ENCODE measurements at regions not wholly inside any gene's neighbourhood (a gene's known extent, or its start where the extent isn't known, plus 50 kb on each side); places are given as distances from the start of the nearest gene placed in this dataset.

DNA sequence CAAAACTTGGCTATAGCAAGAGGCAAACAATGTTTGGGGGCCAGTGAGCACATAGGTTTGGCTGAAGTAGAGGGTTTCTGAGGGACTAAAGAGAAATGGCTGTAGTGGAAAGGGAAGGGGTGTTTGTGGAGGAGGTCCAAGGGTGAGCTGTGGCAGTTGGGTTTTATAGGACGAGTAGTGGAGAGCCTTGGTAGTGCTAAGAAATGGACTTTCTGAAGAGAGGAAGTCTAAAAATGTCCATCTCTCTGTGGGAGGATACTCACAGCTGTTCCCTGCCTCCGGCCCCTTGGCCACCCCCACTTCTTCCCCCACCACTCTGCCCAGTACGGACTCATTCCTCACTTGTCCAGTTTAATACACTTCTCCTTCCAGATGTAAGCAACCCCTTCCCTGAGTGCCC is 64.3 kb downstream of the ZNF22 start:
- Histone ChIP-seq H3K27ac (ENCODE audit: extremely low read depth, low read depth, low read length) (no peak overlapping the region), H3K4me3 (ENCODE audit: low read depth, low read length) (no peak overlapping the region), H3K9me3 (ENCODE audit: control insufficient read depth, insufficient read depth, low read depth, low read length) (no peaks in the 10 kb centered on the region), H3K36me3 (ENCODE audit: control insufficient read depth in 2 of 2, insufficient read depth in 1 of 2, low read length in 2 of 2) (no peaks in the 10 kb centered on the region), H3K4me1 (ENCODE audit: control insufficient read depth, insufficient read depth, low read length) (no peaks in the 10 kb centered on the region)
- TF ChIP-seq, protein P1, sequence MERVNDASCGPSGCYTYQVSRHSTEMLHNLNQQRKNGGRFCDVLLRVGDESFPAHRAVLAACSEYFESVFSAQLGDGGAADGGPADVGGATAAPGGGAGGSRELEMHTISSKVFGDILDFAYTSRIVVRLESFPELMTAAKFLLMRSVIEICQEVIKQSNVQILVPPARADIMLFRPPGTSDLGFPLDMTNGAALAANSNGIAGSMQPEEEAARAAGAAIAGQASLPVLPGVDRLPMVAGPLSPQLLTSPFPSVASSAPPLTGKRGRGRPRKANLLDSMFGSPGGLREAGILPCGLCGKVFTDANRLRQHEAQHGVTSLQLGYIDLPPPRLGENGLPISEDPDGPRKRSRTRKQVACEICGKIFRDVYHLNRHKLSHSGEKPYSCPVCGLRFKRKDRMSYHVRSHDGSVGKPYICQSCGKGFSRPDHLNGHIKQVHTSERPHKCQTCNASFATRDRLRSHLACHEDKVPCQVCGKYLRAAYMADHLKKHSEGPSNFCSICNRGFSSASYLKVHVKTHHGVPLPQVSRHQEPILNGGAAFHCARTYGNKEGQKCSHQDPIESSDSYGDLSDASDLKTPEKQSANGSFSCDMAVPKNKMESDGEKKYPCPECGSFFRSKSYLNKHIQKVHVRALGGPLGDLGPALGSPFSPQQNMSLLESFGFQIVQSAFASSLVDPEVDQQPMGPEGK (tag by site-specific recombination; IDR thresholded peaks at IDR 0.05): no peak
- no peak for TF ChIP-seq ZNF792 (tag by site-specific recombination; IDR thresholded peaks at IDR 0.05)
- TF ChIP-seq, protein P2, sequence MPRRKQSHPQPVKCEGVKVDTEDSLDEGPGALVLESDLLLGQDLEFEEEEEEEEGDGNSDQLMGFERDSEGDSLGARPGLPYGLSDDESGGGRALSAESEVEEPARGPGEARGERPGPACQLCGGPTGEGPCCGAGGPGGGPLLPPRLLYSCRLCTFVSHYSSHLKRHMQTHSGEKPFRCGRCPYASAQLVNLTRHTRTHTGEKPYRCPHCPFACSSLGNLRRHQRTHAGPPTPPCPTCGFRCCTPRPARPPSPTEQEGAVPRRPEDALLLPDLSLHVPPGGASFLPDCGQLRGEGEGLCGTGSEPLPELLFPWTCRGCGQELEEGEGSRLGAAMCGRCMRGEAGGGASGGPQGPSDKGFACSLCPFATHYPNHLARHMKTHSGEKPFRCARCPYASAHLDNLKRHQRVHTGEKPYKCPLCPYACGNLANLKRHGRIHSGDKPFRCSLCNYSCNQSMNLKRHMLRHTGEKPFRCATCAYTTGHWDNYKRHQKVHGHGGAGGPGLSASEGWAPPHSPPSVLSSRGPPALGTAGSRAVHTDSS (tag by site-specific recombination; IDR thresholded peaks at IDR 0.05): no peak
- TF ChIP-seq ZNF394 (tag by site-specific recombination; IDR thresholded peaks at IDR 0.05; ENCODE audit: borderline replicate concordance): no peak
- TF ChIP-seq ZNF391 (tag by site-specific recombination; IDR thresholded peaks at IDR 0.05; ENCODE audit: borderline replicate concordance, low read depth): no peak
- TF ChIP-seq ZSCAN16 (tag by site-specific recombination; IDR thresholded peaks at IDR 0.05): no peak
- TF ChIP-seq, protein P3, sequence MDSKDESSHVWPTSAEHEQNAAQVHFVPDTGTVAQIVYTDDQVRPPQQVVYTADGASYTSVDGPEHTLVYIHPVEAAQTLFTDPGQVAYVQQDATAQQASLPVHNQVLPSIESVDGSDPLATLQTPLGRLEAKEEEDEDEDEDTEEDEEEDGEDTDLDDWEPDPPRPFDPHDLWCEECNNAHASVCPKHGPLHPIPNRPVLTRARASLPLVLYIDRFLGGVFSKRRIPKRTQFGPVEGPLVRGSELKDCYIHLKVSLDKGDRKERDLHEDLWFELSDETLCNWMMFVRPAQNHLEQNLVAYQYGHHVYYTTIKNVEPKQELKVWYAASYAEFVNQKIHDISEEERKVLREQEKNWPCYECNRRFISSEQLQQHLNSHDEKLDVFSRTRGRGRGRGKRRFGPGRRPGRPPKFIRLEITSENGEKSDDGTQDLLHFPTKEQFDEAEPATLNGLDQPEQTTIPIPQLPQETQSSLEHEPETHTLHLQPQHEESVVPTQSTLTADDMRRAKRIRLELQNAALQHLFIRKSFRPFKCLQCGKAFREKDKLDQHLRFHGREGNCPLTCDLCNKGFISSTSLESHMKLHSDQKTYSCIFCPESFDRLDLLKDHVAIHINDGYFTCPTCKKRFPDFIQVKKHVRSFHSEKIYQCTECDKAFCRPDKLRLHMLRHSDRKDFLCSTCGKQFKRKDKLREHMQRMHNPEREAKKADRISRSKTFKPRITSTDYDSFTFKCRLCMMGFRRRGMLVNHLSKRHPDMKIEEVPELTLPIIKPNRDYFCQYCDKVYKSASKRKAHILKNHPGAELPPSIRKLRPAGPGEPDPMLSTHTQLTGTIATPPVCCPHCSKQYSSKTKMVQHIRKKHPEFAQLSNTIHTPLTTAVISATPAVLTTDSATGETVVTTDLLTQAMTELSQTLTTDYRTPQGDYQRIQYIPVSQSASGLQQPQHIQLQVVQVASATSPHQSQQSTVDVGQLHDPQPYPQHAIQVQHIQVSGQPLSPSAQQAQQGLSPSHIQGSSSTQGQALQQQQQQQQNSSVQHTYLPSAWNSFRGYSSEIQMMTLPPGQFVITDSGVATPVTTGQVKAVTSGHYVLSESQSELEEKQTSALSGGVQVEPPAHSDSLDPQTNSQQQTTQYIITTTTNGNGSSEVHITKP (tag by site-specific recombination; IDR thresholded peaks at IDR 0.05): no peak
- no peak for TF ChIP-seq ZNF621 (tag by site-specific recombination; IDR thresholded peaks at IDR 0.05)
- no peak for TF ChIP-seq ZNF121 (tag by site-specific recombination; IDR thresholded peaks at IDR 0.05)
- no peak for TF ChIP-seq MZF1 (tag by site-specific recombination; IDR thresholded peaks at IDR 0.05; ENCODE audit: borderline replicate concordance)
- TF ChIP-seq ZNF302 (tag by site-specific recombination; IDR thresholded peaks at IDR 0.05; ENCODE audit: low read depth): no peak
- TF ChIP-seq, protein P4, sequence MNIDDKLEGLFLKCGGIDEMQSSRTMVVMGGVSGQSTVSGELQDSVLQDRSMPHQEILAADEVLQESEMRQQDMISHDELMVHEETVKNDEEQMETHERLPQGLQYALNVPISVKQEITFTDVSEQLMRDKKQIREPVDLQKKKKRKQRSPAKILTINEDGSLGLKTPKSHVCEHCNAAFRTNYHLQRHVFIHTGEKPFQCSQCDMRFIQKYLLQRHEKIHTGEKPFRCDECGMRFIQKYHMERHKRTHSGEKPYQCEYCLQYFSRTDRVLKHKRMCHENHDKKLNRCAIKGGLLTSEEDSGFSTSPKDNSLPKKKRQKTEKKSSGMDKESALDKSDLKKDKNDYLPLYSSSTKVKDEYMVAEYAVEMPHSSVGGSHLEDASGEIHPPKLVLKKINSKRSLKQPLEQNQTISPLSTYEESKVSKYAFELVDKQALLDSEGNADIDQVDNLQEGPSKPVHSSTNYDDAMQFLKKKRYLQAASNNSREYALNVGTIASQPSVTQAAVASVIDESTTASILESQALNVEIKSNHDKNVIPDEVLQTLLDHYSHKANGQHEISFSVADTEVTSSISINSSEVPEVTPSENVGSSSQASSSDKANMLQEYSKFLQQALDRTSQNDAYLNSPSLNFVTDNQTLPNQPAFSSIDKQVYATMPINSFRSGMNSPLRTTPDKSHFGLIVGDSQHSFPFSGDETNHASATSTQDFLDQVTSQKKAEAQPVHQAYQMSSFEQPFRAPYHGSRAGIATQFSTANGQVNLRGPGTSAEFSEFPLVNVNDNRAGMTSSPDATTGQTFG (tag by site-specific recombination; IDR thresholded peaks at IDR 0.05; ENCODE audit: borderline replicate concordance): no peak
- TF ChIP-seq YY1 (tag by site-specific recombination; IDR thresholded peaks at IDR 0.05): no peak
- no peak for TF ChIP-seq KLF16 (tag by site-specific recombination; IDR thresholded peaks at IDR 0.05)
- no peak for TF ChIP-seq SP2 (tag by site-specific recombination; IDR thresholded peaks at IDR 0.05)
- no peak for TF ChIP-seq ZNF239 (tag by site-specific recombination; IDR thresholded peaks at IDR 0.05)
- TF ChIP-seq, protein P5, sequence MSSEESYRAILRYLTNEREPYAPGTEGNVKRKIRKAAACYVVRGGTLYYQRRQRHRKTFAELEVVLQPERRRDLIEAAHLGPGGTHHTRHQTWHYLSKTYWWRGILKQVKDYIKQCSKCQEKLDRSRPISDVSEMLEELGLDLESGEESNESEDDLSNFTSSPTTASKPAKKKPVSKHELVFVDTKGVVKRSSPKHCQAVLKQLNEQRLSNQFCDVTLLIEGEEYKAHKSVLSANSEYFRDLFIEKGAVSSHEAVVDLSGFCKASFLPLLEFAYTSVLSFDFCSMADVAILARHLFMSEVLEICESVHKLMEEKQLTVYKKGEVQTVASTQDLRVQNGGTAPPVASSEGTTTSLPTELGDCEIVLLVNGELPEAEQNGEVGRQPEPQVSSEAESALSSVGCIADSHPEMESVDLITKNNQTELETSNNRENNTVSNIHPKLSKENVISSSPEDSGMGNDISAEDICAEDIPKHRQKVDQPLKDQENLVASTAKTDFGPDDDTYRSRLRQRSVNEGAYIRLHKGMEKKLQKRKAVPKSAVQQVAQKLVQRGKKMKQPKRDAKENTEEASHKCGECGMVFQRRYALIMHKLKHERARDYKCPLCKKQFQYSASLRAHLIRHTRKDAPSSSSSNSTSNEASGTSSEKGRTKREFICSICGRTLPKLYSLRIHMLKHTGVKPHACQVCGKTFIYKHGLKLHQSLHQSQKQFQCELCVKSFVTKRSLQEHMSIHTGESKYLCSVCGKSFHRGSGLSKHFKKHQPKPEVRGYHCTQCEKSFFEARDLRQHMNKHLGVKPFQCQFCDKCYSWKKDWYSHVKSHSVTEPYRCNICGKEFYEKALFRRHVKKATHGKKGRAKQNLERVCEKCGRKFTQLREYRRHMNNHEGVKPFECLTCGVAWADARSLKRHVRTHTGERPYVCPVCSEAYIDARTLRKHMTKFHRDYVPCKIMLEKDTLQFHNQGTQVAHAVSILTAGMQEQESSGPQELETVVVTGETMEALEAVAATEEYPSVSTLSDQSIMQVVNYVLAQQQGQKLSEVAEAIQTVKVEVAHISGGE (tag by site-specific recombination; conservative IDR thresholded peaks at IDR 0.05; ENCODE audit: low read depth): no peak
- no peak for TF ChIP-seq ZBTB17 (tag by site-specific recombination; IDR thresholded peaks at IDR 0.05)
- TF ChIP-seq ZIC2 (tag by site-specific recombination; IDR thresholded peaks at IDR 0.05): no peak
- no peak for TF ChIP-seq SP7 (tag by site-specific recombination; IDR thresholded peaks at IDR 0.05)
- POLR2A ChIA-PET: no interaction called here
- CTCF ChIA-PET: no interaction called here

Measured in HEK293 (cell line).